KMS-11 (cell line): ENCODE measurements at regions not wholly inside any gene's neighbourhood (a gene's known extent, or its start where the extent isn't known, plus 50 kb on each side); places are given as distances from the start of the nearest gene placed in this dataset.

Experiments used
- H2AFZ ChIP-seq: fragments of 200-600 bp; sonication (generic); 2 replicates; pipeline ENCODE4 v1.6.1; 2016; ENCODE audit warnings: antibody characterized with exemption, mixed run types, low read depth
- H3K27ac ChIP-seq: fragments of 200-600 bp; sonication (generic); 2 replicates; pipeline ENCODE4 v1.6.1; 2016; ENCODE audit warnings: mild to moderate bottlenecking, mixed run types
- H3K27me3 ChIP-seq: fragments of 200-600 bp; sonication (generic); 2 replicates; pipeline ENCODE4 v1.6.1; 2017; ENCODE audit warnings: mild to moderate bottlenecking, low read depth, mixed run types, moderate library complexity; ENCODE audit not compliant: insufficient read depth
- H3K36me3 ChIP-seq: fragments of 200-600 bp; sonication (generic); 2 replicates; pipeline ENCODE4 v1.6.1; 2017; ENCODE audit warnings: mild to moderate bottlenecking, mixed run types; ENCODE audit not compliant: insufficient read depth
- H3K4me1 ChIP-seq: fragments of 200-600 bp; sonication (generic); 2 replicates; pipeline ENCODE4 v1.6.1; 2016; ENCODE audit warnings: mild to moderate bottlenecking, low read depth, mixed run types; ENCODE audit not compliant: poor library complexity, severe bottlenecking
- H3K4me2 ChIP-seq: fragments of 200-600 bp; sonication (generic); 2 replicates; pipeline ENCODE4 v1.7.0; 2016; ENCODE audit warnings: mild to moderate bottlenecking, mixed run types
- H3K4me3 ChIP-seq: fragments of 200-600 bp; sonication (generic); IDR thresholded peaks from 2 replicates; pipeline ENCODE4 v1.6.1; 2017; ENCODE audit warnings: low read depth, low read length, mixed read lengths; ENCODE audit not compliant: insufficient read depth
- H3K79me2 ChIP-seq: fragments of 200-600 bp; sonication (generic); 2 replicates; pipeline ENCODE4 v1.6.1; 2016; ENCODE audit warnings: low read depth, mixed run types; ENCODE audit not compliant: insufficient read depth
- H3K9ac ChIP-seq: fragments of 200-600 bp; sonication (generic); 2 replicates; pipeline ENCODE4 v1.6.1; 2016; ENCODE audit warnings: mild to moderate bottlenecking, mixed run types
- H4K20me1 ChIP-seq: fragments of 200-600 bp; sonication (generic); 2 replicates; pipeline ENCODE4 v1.6.1; 2016; ENCODE audit warnings: mild to moderate bottlenecking, mixed run types; ENCODE audit not compliant: insufficient read depth
- CTCF ChIP-seq: fragments of 200-600 bp; sonication (generic); conservative IDR thresholded peaks from 2 replicates; pipeline ENCODE4 v1.6.1; 2017; ENCODE audit warnings: low read depth, mild to moderate bottlenecking, antibody characterized with exemption, low read length, moderate library complexity, mixed read lengths

- Histone ChIP-seq H3K4me1 (no peaks in the 10 kb centered on the region), H3K4me3 (no peak overlapping the region), H3K27me3 (no peaks in the 10 kb centered on the region), H2AFZ (no peak overlapping the region), H3K36me3 (no peaks in the 10 kb centered on the region), H3K27ac (no peak overlapping the region), H3K9ac (no peak overlapping the region), H3K79me2 (no peaks in the 10 kb centered on the region), H3K4me2 (no peak overlapping the region), H4K20me1 (no peaks in the 10 kb centered on the region)
- no peak for TF ChIP-seq CTCF
These were observed 135.6 kb downstream of the RAB38 start for GRCh38 chr11:88039476-88040147.

GRCh38 chr11:88038063-88038462, 137.2 kb downstream of the RAB38 start:
- Histone ChIP-seq H2AFZ (no peak overlapping the region), H3K4me2 (no peak overlapping the region), H3K36me3 (no peaks in the 10 kb centered on the region), H3K79me2 (no peaks in the 10 kb centered on the region), H3K4me1 (no peaks in the 10 kb centered on the region), H3K4me3 (no peak overlapping the region), H3K27ac (no peak overlapping the region), H3K9ac (no peak overlapping the region), H4K20me1 (no peaks in the 10 kb centered on the region), H3K27me3 (no peaks in the 10 kb centered on the region)
- TF ChIP-seq CTCF = no peak

GRCh38 chr11:88036701-88037100, 138.5 kb downstream of the RAB38 start:
- TF ChIP-seq CTCF = no peak
- Histone ChIP-seq H3K27ac (no peak overlapping the region), H2AFZ (no peak overlapping the region), H3K27me3 (no peaks in the 10 kb centered on the region), H3K9ac (no peak overlapping the region), H3K4me2 (no peak overlapping the region), H3K4me1 (no peaks in the 10 kb centered on the region), H3K79me2 (no peaks in the 10 kb centered on the region), H3K4me3 (no peak overlapping the region), H4K20me1 (no peaks in the 10 kb centered on the region), H3K36me3 (no peaks in the 10 kb centered on the region)

GRCh38 chr11:88035271-88035670, 140.0 kb downstream of the RAB38 start:
- no peak overlapping the region for H3K9ac ChIP-seq
- no peak for TF ChIP-seq CTCF
- H3K4me3 ChIP-seq = no peak overlapping the region
- no peaks in the 10 kb centered on the region for H3K4me1 ChIP-seq
- no peaks in the 10 kb centered on the region for H3K36me3 ChIP-seq
- H3K79me2 ChIP-seq = no peaks in the 10 kb centered on the region
- H3K4me2 ChIP-seq = no peak overlapping the region
- no peak overlapping the region for H3K27ac ChIP-seq
- H2AFZ ChIP-seq = no peak overlapping the region
- no peaks in the 10 kb centered on the region for H4K20me1 ChIP-seq
- no peaks in the 10 kb centered on the region for H3K27me3 ChIP-seq
